Esophagus muscularis mucosa (tissue), 4 donors: ENCODE measurements at regions not wholly inside any gene's neighbourhood (a gene's known extent, or its start where the extent isn't known, plus 50 kb on each side); places are given as distances from the start of the nearest gene placed in this dataset.
A peak's percentile ranks its signal among the peaks of the same experiment; 100 is the strongest.

Experiments
- DNase-seq: peaks from one replicate; pipeline ENCODE4 v3.0.0-alpha.2; 2017; ENCODE audit errors: extremely low spot score
- H3K27ac ChIP-seq, 4 donors: fragments of 200-600 bp; sonication (generic); replicated peaks in 1 of 4; 1 replicate in 3 of 4; 2 replicates in 1 of 4; pipeline ENCODE4 v1.5.1; 2016 to 2019; ENCODE audit warnings: mild to moderate bottlenecking in 1 of 4
- H3K27me3 ChIP-seq, 4 donors: fragments of 200-600 bp; sonication (generic); one replicate each; pipeline versions ENCODE4 v1.5.1 to v1.6.0; 2016 to 2019
- H3K36me3 ChIP-seq, 4 donors: fragments of 200-600 bp; sonication (generic); one replicate each; pipeline ENCODE4 v1.5.1; 2016 to 2019
- H3K4me1 ChIP-seq, 4 donors: fragments of 200-600 bp; sonication (generic); one replicate each; pipeline ENCODE4 v1.5.1; 2016 to 2019
- H3K4me3 ChIP-seq, 4 donors: fragments of 200-600 bp; sonication (generic); 1 replicate in 2 of 4; 2 replicates in 2 of 4; pipeline ENCODE4 v1.5.1; 2016 to 2019; ENCODE audit warnings: mild to moderate bottlenecking in 4 of 4, moderate library complexity in 1 of 4
- H3K9me3 ChIP-seq, 4 donors: fragments of 200-600 bp; sonication (generic); 1 replicate in 3 of 4; 2 replicates in 1 of 4; pipeline ENCODE4 v1.5.1; 2016 to 2019
- EP300 ChIP-seq: sonication (generic); formaldehyde crosslinking; IDR thresholded peaks from one replicate; pipeline ENCODE4 v1.6.1; 2017; ENCODE audit warnings: antibody characterized with exemption
- POLR2A ChIP-seq: fragments of 450-650 bp; IDR thresholded peaks from one replicate; pipeline ENCODE4 v1.6.1; 2017; ENCODE audit warnings: antibody characterized with exemption, moderate library complexity, mild to moderate bottlenecking, low read depth
- POLR2AphosphoS5 ChIP-seq, 2 donors: sonication (generic); formaldehyde crosslinking; IDR thresholded peaks; one replicate each; pipeline ENCODE4 v1.6.1; 2017; ENCODE audit warnings: antibody characterized with exemption in 2 of 2
- WGBS: methylation state at CpG from one replicate; pipeline ENCODE4 v1.1.5; 2018; 5-methylcytosine and 5-hydroxymethylcytosine counted together
- intact Hi-C: fragments of 100-400 bp; cut with DNase I; formaldehyde crosslinking; loops from one replicate; pipeline ENCODE4 v1.15.1; 2023
- TF ChIP-seq, protein P1 (sequence below), 3 experiments: fragments of 200-600 bp in 2 of 3; fragments of 450-650 bp in 1 of 3; sonication (generic) in 2 of 3; IDR thresholded peaks; one replicate each; pipeline ENCODE4 v1.5.1; 2017 to 2019; ENCODE audit warnings: antibody characterized with exemption in 3 of 3, mild to moderate bottlenecking in 2 of 3, moderate library complexity in 1 of 3

DNA sequence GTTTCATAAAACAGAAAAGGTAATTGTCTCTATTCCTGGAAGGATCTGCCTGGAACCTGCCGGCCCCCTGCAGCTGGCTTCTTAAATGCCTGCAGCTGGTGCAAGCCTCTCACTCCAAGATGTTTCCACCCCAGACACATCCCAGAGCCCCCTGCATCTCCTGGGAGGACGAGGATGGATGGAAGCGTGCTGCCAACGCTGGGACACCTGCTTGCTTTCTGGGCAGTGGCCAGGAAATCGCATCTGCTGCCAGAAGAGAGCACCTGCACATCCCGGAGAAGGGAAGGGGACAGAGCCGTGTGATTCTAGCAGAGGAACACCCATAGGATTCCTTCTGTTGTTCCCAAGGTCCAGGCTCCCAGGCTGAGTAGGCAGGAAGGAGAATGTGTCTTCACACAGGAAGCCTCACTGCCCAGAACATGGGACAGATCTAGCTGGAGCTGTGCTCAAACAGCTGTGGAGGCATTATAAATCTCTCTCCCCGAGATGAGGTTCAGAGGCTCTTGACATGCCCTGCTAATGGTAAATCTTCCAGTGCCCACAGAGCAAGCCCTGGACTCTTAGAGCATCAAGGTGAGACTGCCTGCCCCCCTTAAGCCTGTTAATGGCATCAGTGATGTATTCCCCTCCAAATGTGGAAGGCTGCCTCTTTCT is 138.8 kb upstream of the MAP1LC3B2 start:
- DNase-seq: no peak

DNA sequence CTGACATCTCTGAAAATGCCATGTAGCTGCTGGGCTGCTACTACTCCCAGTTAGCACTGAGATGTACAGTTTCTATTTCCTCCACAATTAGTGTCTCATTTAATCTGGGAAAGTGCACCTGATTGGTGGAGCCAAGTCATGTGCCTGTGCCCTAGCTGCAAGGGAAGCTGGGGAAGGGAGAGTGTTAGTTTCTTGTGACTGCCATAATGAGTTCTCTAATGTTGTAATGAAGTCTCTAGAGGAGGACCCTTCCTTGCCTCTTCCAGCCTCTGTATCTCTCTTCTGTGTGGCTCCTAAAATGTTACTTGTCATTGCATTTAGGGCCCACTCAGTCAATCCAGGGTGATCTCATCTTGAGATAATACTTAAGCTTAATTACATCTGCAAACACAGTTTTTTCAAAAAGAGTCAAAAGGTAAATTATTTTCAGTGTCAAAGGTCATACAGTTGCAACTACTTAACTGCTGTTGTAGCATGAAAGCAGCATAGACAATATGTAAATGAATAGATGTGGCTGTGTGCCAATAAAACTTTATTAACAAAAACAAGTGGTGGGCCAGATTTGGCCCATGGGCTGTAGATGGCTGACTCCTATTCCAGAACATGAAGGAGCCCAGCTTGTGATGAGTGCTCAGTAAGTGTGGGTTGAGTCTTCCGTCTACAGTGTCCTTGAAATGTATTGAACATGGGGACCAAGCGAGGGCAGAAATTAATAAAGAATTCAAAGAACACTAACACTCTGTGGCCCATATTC is 137.2 kb upstream of the MAP1LC3B2 start:
- no peaks in the 10 kb centered on the region for H3K27me3 ChIP-seq
- H3K36me3 ChIP-seq: no peaks in the 10 kb centered on the region
- intact Hi-C loops: no loop called here
- H3K27ac ChIP-seq: no peak overlapping the region
- TF ChIP-seq POLR2A (no peak), EP300 (no peak), POLR2AphosphoS5 (IDR thresholded peaks at IDR 0.05) (no peak)
- TF ChIP-seq, protein P1, sequence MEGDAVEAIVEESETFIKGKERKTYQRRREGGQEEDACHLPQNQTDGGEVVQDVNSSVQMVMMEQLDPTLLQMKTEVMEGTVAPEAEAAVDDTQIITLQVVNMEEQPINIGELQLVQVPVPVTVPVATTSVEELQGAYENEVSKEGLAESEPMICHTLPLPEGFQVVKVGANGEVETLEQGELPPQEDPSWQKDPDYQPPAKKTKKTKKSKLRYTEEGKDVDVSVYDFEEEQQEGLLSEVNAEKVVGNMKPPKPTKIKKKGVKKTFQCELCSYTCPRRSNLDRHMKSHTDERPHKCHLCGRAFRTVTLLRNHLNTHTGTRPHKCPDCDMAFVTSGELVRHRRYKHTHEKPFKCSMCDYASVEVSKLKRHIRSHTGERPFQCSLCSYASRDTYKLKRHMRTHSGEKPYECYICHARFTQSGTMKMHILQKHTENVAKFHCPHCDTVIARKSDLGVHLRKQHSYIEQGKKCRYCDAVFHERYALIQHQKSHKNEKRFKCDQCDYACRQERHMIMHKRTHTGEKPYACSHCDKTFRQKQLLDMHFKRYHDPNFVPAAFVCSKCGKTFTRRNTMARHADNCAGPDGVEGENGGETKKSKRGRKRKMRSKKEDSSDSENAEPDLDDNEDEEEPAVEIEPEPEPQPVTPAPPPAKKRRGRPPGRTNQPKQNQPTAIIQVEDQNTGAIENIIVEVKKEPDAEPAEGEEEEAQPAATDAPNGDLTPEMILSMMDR (IDR thresholded peaks at IDR 0.05): no peak
- no peak overlapping the region for H3K4me3 ChIP-seq
- 92% methylated on average over 2 of the region's 2 CpGs for WGBS
- no peak for DNase-seq
- H3K9me3 ChIP-seq: peaks cover 0 to 3% (median 0%) of the 10 kb centered on the region in 4 donors
- peaks cover 0 to 25% (median 13%) of the 10 kb centered on the region in 4 donors for H3K4me1 ChIP-seq

More for the DNA sequence above, 138.8 kb upstream of the MAP1LC3B2 start:
- intact Hi-C loops: no loop called here
- Histone ChIP-seq H3K4me1 (peaks cover 0 to 12% (median 8%) of the 10 kb centered on the region in 4 donors), H3K4me3 (no peak overlapping the region), H3K27me3 (no peaks in the 10 kb centered on the region), H3K9me3 (peaks cover 0 to 3% (median 0%) of the 10 kb centered on the region in 4 donors), H3K27ac (no peak overlapping the region), H3K36me3 (no peaks in the 10 kb centered on the region)
- WGBS: 62% methylated on average over 8 of the region's 8 CpGs
- TF ChIP-seq, protein P1 (IDR thresholded peaks at IDR 0.05): no peak
- TF ChIP-seq POLR2A (no peak), EP300 (no peak), POLR2AphosphoS5 (IDR thresholded peaks at IDR 0.05) (no peak)

DNA sequence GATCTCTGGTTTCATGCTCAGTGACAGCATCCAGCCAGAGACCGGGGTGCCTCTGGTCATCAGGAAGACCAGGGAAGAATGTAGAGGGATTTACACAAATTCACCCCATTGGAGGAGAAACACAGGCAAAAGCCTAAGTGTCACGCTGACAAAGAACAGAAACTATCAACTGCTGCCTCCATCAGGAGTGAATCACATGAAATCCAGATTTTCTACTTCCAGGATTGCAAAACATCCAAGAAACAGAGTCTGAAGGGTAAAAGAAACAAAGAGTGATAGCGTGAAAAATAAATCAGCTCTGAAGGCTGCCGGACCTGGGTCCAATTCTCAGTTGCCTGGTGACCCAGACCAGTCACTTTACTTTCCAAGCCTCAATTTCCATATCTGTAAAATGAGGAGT is 136.1 kb upstream of the MAP1LC3B2 start:
- 35% methylated on average over 4 of the region's 4 CpGs for WGBS
- TF ChIP-seq POLR2A (no peak), POLR2AphosphoS5 (IDR thresholded peaks at IDR 0.05) (peak; percentile 60 to 85), EP300 (no peak)
- TF ChIP-seq, protein P1 (IDR thresholded peaks at IDR 0.05): no peak
- Histone ChIP-seq H3K4me3 (no peak overlapping the region), H3K4me1 (peaks cover 0 to 25% (median 13%) of the 10 kb centered on the region in 4 donors), H3K36me3 (no peaks in the 10 kb centered on the region), H3K27me3 (no peaks in the 10 kb centered on the region), H3K27ac (peak overlapping the region in 2 of 4 donors; percentile 15 to 65), H3K9me3 (peaks cover 0 to 3% (median 0%) of the 10 kb centered on the region in 4 donors)
- DNase-seq: no peak
- intact Hi-C loops: no loop called here

DNA sequence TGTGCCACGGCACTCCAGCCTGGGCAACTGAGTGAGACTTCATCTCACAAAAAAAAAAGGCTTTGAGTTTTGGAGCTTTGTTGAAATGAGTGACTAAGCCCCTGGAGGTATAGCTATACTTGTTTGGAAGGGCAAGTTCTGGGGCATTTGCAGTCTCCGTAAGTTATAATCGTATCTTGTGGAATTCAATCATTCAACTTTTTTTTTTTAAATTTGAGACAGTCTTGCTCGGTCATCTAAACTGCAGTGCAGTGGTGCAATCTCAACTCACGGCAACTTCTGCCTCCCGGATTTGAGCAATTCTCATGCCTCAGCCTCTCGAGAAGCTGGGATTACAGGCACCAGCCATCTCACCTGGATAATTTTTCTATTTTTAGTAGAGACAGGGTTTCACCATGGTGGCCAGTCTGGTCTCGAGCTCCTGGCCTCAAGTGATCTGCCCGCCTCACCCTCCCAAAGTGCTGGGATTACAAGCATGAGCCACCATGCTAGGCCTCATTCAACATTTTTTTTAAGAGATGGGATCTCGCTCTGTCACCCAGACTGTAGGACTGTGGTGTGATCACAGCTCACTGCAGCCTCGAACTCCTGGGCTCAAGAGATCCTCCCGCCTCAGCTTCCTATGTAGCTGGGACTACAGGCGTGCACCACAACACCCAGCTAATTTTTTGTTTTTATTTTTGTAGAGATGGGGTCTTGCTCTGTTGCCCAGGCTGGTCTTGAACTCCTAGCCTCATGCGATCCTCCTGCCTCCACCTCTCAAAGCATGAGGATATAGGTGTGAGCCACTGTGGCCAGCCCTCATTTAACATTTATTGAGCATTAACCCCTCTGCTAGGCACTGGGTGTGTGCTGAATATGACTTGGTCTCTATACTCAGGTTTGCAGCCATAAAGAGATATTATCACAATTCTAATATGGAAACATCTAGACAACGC is 133.7 kb upstream of the MAP1LC3B2 start:
- H3K27me3 ChIP-seq: no peaks in the 10 kb centered on the region
- WGBS: 92% methylated on average over 15 of the region's 15 CpGs
- H3K9me3 ChIP-seq: peaks cover 0 to 3% (median 0%) of the 10 kb centered on the region in 4 donors
- TF ChIP-seq EP300 (no peak), POLR2A (no peak), POLR2AphosphoS5 (IDR thresholded peaks at IDR 0.05) (no peak)
- TF ChIP-seq, protein P1 (IDR thresholded peaks at IDR 0.05): no peak
- intact Hi-C loops: no loop called here
- DNase-seq: no peak
- peak overlapping the region in 1 of 4 donors; percentile 13 for H3K27ac ChIP-seq
- H3K36me3 ChIP-seq: no peaks in the 10 kb centered on the region
- H3K4me1 ChIP-seq: peaks cover 0 to 25% (median 11%) of the 10 kb centered on the region in 4 donors
- no peak overlapping the region for H3K4me3 ChIP-seq
